Lower leg skin (tissue), 3 donors: ENCODE measurements at regions not wholly inside any gene's neighbourhood (a gene's known extent, or its start where the extent isn't known, plus 50 kb on each side); places are given as distances from the start of the nearest gene placed in this dataset.

Experiments used
- POLR2A ChIP-seq, 2 donors: fragments of 450-650 bp; IDR thresholded peaks; one replicate each; pipeline ENCODE4 v1.6.1; 2016 to 2017; ENCODE audit warnings: antibody characterized with exemption in 2 of 2, mild to moderate bottlenecking in 1 of 2, moderate library complexity in 1 of 2
- TF ChIP-seq, protein P1 (sequence below), 3 donors: fragments of 450-650 bp; IDR thresholded peaks; one replicate each; pipeline ENCODE4 v1.5.1; 2016; ENCODE audit warnings: antibody characterized with exemption in 3 of 3, mild to moderate bottlenecking in 3 of 3, moderate library complexity in 2 of 3

DNA sequence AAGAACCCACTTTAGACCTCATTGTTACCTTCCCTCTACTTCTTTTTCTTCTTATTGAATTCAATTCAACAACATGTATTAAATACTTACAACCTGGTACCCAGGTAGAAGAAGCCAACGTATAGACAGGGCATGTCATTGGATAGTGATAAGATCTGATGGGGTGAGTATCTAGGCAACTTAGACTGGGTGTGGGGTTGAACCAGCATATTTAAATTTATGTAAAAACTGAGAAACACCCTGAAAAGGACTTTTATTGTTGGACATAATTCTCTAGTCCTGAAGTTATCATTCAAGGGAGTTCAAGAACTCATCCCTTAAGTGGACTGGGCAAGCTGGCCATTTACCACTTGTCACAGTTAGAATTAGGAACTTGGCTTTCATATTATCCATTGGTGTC is 139.2 kb downstream of the ZIC5 start:
- TF ChIP-seq, protein P1, sequence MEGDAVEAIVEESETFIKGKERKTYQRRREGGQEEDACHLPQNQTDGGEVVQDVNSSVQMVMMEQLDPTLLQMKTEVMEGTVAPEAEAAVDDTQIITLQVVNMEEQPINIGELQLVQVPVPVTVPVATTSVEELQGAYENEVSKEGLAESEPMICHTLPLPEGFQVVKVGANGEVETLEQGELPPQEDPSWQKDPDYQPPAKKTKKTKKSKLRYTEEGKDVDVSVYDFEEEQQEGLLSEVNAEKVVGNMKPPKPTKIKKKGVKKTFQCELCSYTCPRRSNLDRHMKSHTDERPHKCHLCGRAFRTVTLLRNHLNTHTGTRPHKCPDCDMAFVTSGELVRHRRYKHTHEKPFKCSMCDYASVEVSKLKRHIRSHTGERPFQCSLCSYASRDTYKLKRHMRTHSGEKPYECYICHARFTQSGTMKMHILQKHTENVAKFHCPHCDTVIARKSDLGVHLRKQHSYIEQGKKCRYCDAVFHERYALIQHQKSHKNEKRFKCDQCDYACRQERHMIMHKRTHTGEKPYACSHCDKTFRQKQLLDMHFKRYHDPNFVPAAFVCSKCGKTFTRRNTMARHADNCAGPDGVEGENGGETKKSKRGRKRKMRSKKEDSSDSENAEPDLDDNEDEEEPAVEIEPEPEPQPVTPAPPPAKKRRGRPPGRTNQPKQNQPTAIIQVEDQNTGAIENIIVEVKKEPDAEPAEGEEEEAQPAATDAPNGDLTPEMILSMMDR (IDR thresholded peaks at IDR 0.05) = no peak
- TF ChIP-seq POLR2A (IDR thresholded peaks at IDR 0.05) = no peak
